Hepatocyte (in vitro differentiated cells): ENCODE measurements at regions not wholly inside any gene's neighbourhood (a gene's known extent, or its start where the extent isn't known, plus 50 kb on each side); places are given as distances from the start of the nearest gene placed in this dataset.
A peak's percentile ranks its signal among the peaks of the same experiment; 100 is the strongest.

Experiments
- DNase-seq: peaks from one replicate; pipeline ENCODE4 v3.0.0-alpha.2; 2016; ENCODE audit warnings: low spot score
- H2AFZ ChIP-seq: fragments of 200-600 bp; sonication (generic); 2 replicates; pipeline ENCODE4 v1.6.0; 2016; ENCODE audit warnings: antibody characterized with exemption, mild to moderate bottlenecking
- H3K27ac ChIP-seq: fragments of 200-600 bp; sonication (generic); 2 replicates; pipeline ENCODE4 v1.5.1; 2016; ENCODE audit warnings: mild to moderate bottlenecking
- H3K27me3 ChIP-seq: fragments of 200-600 bp; sonication (generic); 2 replicates; pipeline ENCODE4 v1.6.1; 2016
- H3K36me3 ChIP-seq: fragments of 200-600 bp; sonication (generic); replicated peaks from 2 replicates; pipeline ENCODE4 v1.5.1; 2016; ENCODE audit warnings: low read depth; ENCODE audit not compliant: insufficient read depth
- H3K4me1 ChIP-seq: fragments of 200-600 bp; sonication (generic); 2 replicates; pipeline ENCODE4 v1.5.1; 2016; ENCODE audit warnings: mild to moderate bottlenecking, moderate library complexity; ENCODE audit not compliant: insufficient read depth
- H3K4me2 ChIP-seq: fragments of 200-600 bp; sonication (generic); 2 replicates; pipeline ENCODE4 v1.6.0; 2016
- H3K4me3 ChIP-seq: fragments of 200-600 bp; sonication (generic); 2 replicates; pipeline ENCODE4 v1.5.1; 2016; ENCODE audit warnings: mild to moderate bottlenecking
- H3K79me2 ChIP-seq: fragments of 200-600 bp; sonication (generic); 2 replicates; pipeline ENCODE4 v1.6.0; 2017; ENCODE audit warnings: mild to moderate bottlenecking
- H3K9me2 ChIP-seq: fragments of 200-600 bp; sonication (generic); replicated peaks from 2 replicates; pipeline ENCODE4 v1.6.0; 2017; ENCODE audit warnings: mild to moderate bottlenecking; ENCODE audit not compliant: insufficient read depth
- H3K9me3 ChIP-seq: fragments of 200-600 bp; sonication (generic); 2 replicates; pipeline ENCODE4 v1.5.1; 2016; ENCODE audit warnings: low read depth, mild to moderate bottlenecking
- H4K20me1 ChIP-seq: fragments of 200-600 bp; sonication (generic); 2 replicates; pipeline ENCODE4 v1.6.0; 2016; ENCODE audit warnings: mild to moderate bottlenecking; ENCODE audit not compliant: insufficient read depth, poor library complexity, severe bottlenecking
- EZH2 ChIP-seq: fragments of 200-600 bp; sonication (generic); IDR thresholded peaks from 2 replicates; pipeline ENCODE4 v1.6.1; 2016; ENCODE audit warnings: antibody characterized with exemption, mild to moderate bottlenecking, borderline replicate concordance
- EZH2phosphoT487 ChIP-seq: fragments of 200-600 bp; sonication (generic); IDR thresholded peaks from one replicate; pipeline ENCODE4 v1.6.1; 2018; ENCODE audit warnings: antibody characterized with exemption, mild to moderate bottlenecking, low read depth, moderate library complexity; ENCODE audit not compliant: unreplicated experiment, severe bottlenecking
- WGBS: methylation state at CpG from one replicate; pipeline ENCODE4 v1.1.6; 2016; ENCODE audit warnings: low lambda C conversion rate; ENCODE audit errors: missing lambda C conversion rate; 5-methylcytosine and 5-hydroxymethylcytosine counted together
- TF ChIP-seq, protein P1 (sequence below): fragments of 200-600 bp; sonication (generic); IDR thresholded peaks from 2 replicates; pipeline ENCODE4 v1.5.1; 2016; ENCODE audit warnings: antibody characterized with exemption, mild to moderate bottlenecking; ENCODE audit not compliant: poor library complexity

DNA sequence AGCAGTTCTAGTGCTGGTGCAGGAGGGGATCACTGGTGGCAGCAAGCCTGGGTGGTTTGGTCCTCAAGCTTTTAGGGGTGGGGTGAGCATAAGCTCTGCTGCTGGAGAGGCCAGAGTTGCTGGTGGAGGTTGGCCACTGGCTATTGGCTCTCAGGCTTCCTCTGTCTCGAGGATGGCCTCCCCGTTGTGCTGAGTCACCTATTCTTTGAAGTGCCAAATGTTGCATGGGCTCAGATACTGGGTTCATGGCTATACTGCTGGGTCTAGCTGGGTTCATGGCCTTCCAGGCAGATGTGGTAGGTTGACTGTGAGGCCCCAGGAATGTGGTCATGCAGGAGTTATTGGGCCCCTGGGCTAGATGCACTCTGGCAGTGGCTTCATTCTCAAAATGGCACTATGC, 466.3 kb downstream of the NAF1 start:
- Histone ChIP-seq H3K9me2 (no peaks in the 10 kb centered on the region), H4K20me1 (no peaks in the 10 kb centered on the region), H3K4me3 (no peak overlapping the region), H3K79me2 (no peaks in the 10 kb centered on the region), H3K4me2 (no peak overlapping the region), H2AFZ (no peak overlapping the region), H3K27ac (no peak overlapping the region), H3K36me3 (no peaks in the 10 kb centered on the region), H3K4me1 (no peaks in the 10 kb centered on the region), H3K27me3 (no peaks in the 10 kb centered on the region), H3K9me3 (no peaks in the 10 kb centered on the region)
- DNase-seq: no peak
- TF ChIP-seq, protein P1, sequence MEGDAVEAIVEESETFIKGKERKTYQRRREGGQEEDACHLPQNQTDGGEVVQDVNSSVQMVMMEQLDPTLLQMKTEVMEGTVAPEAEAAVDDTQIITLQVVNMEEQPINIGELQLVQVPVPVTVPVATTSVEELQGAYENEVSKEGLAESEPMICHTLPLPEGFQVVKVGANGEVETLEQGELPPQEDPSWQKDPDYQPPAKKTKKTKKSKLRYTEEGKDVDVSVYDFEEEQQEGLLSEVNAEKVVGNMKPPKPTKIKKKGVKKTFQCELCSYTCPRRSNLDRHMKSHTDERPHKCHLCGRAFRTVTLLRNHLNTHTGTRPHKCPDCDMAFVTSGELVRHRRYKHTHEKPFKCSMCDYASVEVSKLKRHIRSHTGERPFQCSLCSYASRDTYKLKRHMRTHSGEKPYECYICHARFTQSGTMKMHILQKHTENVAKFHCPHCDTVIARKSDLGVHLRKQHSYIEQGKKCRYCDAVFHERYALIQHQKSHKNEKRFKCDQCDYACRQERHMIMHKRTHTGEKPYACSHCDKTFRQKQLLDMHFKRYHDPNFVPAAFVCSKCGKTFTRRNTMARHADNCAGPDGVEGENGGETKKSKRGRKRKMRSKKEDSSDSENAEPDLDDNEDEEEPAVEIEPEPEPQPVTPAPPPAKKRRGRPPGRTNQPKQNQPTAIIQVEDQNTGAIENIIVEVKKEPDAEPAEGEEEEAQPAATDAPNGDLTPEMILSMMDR: no peak
- TF ChIP-seq EZH2phosphoT487 (no peak), EZH2 (no peak)
- 70% methylated on average over 2 of the region's 2 CpGs for WGBS

DNA sequence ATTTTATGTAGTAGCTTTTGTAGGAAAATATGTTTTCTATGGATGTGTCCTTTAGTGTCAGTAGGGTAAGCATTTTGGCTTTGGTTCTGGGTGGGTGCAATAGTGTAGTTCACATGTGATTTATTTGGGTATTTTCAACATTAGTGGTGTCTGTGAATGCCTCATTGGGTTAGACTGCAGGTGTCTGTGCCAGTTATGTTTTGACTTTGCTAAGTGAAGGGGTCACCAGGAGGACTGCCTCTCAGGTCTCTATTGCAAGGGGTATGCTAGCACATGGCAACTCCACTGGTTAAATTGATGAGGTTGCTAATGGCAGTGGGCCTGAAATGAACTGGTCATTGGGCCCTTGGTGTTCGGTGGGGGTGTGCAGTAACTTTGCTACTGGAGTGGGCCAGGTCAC, 467.1 kb downstream of the NAF1 start:
- H3K4me3 ChIP-seq: no peak overlapping the region
- H3K4me2 ChIP-seq: no peak overlapping the region
- H3K36me3 ChIP-seq: no peaks in the 10 kb centered on the region
- no peak overlapping the region for H2AFZ ChIP-seq
- no peaks in the 10 kb centered on the region for H4K20me1 ChIP-seq
- no peaks in the 10 kb centered on the region for H3K79me2 ChIP-seq
- no peak overlapping the region for H3K27ac ChIP-seq
- no peaks in the 10 kb centered on the region for H3K27me3 ChIP-seq
- TF ChIP-seq EZH2: no peak
- TF ChIP-seq, protein P1: no peak
- no peak for TF ChIP-seq EZH2phosphoT487
- H3K4me1 ChIP-seq: no peaks in the 10 kb centered on the region
- no peak for DNase-seq
- H3K9me2 ChIP-seq: no peaks in the 10 kb centered on the region
- H3K9me3 ChIP-seq: no peaks in the 10 kb centered on the region
- 80% methylated on average over 1 of the region's 1 CpG for WGBS

DNA sequence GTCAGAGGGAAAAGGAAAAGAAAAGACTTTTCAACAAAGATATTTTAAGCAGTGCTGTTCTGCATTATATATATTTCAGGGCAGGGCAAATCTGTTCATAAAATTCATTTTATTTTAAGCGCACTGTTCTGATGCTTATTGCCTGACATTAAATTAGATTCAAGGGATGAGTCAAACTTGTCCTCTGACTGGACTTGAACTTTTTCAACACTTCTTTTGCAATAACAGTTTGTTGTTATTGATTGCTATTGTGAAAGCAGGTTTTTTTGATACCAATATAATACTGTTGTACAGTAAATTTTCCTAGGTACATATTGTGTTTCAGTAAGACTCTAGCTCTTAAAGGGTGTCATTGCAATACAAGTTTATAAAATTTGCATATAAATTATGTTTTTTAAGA, 481.3 kb downstream of the NAF1 start:
- DNase-seq: no peak
- Histone ChIP-seq H3K4me3 (no peak overlapping the region), H3K9me2 (no peaks in the 10 kb centered on the region), H3K27ac (peak overlapping the region; percentile 84), H2AFZ (no peak overlapping the region), H3K4me1 (peaks cover 3% of the 10 kb centered on the region), H3K27me3 (no peaks in the 10 kb centered on the region), H4K20me1 (no peaks in the 10 kb centered on the region), H3K4me2 (no peak overlapping the region), H3K79me2 (no peaks in the 10 kb centered on the region), H3K9me3 (no peaks in the 10 kb centered on the region), H3K36me3 (no peaks in the 10 kb centered on the region)
- TF ChIP-seq EZH2phosphoT487: no peak
- TF ChIP-seq, protein P1: no peak
- TF ChIP-seq EZH2: no peak
- 96% methylated on average over 1 of the region's 1 CpG for whole genome bisulfite sequencing

DNA sequence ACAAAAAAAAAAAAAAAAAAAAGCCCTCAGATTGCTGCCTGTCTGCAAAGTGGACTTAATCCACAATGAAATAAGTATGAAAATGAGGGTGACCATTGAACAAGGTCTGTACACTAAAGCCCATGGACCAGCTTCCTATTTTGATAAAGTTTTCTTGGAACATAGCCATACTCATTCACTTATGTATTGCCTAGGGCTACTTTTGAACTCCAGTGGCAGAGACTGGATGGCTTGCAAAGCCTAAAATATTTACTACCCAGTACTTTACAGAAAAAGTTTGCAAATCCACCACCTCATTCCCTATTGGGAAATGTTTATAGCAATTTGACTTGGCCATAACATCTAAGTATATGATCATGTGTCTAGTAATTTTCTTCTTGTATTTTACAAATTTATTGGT, 481.7 kb downstream of the NAF1 start:
- H3K27me3 ChIP-seq: no peaks in the 10 kb centered on the region
- no peak overlapping the region for H3K4me3 ChIP-seq
- H3K9me2 ChIP-seq: no peaks in the 10 kb centered on the region
- no peaks in the 10 kb centered on the region for H3K36me3 ChIP-seq
- peak overlapping the region; percentile 84 for H3K27ac ChIP-seq
- H2AFZ ChIP-seq: no peak overlapping the region
- no peaks in the 10 kb centered on the region for H4K20me1 ChIP-seq
- TF ChIP-seq EZH2 (no peak), EZH2phosphoT487 (no peak)
- TF ChIP-seq, protein P1: no peak
- H3K79me2 ChIP-seq: no peaks in the 10 kb centered on the region
- H3K4me1 ChIP-seq: peaks cover 3% of the 10 kb centered on the region
- DNase-seq: no peak
- H3K4me2 ChIP-seq: no peak overlapping the region
- no peaks in the 10 kb centered on the region for H3K9me3 ChIP-seq
